GM04503 (cell line): ENCODE measurements at regions not wholly inside any gene's neighbourhood (a gene's known extent, or its start where the extent isn't known, plus 50 kb on each side); places are given as distances from the start of the nearest gene placed in this dataset.

Source experiments
- DNase-seq: peaks from one replicate; pipeline ENCODE4 v3.0.0-alpha.2; 2012; ENCODE audit warnings: low read depth

DNA sequence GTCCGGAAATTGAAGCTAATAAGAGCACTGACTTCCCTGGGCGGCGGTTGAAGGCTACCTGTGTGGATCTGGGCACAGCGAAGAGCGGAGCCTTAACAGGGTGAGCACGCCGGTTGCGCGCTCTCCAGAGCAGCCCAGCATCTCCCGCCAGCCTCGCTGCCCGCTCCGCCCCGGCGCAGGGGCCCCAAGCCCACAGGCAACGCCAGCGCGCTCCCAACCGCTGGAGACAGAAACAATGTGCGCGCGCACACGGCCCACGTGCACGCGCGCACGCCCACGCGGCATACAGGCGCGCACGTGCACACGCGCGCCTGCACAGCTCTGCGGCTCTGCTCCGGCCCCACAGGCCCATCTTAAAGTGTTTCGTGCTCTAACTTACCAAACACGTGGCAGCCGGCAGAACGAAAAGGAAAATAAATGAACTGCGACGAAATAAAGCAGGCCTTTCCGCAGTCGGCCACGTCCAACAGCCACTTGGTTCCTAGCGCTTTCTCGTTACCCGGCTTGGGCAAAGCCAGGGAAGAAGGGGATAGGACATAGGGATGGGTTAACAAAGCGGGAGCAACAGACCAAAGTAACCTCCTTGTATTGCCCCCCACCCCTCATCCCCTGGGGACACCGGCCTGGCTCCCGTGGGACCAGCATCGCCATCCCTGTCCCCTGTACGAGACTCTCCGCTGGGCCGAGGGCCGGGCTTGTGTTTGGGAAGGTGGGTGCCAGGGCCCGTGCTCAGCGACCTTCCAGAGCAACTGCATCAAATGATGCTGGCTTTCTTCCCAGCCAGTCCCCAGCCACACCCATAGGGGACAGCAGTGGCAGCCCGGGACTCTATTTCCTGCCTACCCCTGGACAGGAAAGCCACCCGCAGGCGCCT, 203.7 kb downstream of the ABHD5 start:
- DNase-seq, result no peak

DNA sequence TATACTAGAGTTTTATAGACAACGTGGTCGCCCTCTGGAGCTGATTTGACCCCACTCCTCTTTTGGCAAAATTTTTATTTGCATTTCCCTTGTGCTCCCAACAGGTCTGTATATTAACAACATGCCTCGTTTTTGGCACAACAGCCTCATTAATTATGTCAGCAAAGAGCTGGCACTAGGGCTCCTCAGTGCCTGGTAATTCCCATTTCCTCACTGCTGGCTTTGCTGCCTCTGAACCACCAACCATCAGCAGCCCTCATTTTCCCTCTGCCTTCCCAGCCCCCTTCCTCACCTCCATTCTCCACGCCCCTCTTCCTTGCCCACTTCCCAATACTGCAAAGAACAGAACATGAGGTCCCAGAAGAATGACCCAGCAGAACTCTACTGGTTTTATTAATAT, 204.8 kb downstream of the ABHD5 start:
- no peak for DNase-seq

DNA sequence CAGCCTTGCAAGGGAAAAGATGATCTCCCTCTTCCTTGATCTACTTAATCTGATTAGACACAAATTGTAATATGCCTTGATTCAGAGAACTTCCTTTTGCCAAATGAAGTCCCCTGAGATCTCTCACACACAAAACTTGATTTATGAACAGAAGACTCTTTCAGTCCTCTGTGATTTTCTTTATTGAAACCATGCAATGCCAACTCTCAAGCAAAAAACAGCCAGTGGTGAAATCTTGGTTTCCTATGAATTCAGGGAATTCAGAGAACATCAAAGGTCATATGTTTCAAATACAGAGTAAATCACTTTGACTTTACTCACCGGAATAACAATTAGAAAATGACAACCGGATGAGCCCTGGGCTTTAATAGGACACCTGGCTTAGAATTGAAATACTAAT, 211.7 kb downstream of the ABHD5 start:
- DNase-seq, result no peak

DNA sequence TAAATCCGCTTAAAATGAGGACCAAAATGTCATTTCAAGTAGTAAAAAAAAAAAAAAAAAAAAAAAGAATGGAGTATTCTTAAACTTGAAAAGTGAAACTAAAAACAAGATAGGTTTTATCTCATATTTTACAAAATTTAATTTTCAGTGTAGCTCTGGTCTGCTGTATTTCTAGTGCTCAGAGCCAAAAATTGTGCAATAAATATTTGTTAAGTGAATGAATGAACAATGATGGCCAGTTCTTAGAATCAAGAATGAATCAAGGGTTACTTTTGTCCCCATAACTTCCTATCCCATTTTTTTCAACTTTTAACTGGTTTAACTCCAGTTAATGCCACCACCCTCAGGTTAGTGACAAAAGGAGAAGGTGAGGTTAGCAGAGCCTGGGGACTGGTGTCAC, 214.4 kb downstream of the ABHD5 start:
- no peak for DNase-seq

DNA sequence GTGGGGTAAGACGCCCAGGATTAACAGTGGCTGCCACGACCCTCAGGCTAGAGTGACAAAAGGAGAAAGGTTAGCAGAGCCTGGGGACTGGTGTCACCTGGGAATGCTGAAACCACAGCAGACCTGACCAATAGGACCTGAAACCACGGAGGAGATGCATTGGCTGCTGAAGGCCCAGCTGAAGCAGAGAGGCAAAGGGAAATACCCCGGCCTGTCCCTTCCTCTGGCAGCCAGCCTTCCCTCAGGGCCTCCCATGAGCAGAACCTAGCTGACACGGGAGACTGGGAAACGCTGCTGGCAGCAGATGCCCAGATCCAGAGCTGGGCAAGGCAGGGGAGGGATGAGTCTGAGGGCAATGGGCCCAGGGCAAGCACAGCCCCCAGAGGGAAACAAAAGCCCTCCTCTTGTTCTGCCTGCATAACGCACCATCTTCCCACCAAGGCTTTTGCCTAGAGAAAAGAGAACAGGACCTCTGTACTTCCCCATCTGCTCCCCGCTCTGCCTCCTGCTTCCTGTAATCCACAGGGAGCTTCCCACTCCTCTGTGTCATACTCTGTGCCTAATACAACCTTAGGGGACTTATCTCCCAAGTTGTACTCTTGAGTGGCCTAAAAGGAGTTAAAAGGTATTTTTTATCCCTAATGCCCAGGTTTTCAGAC, 216.2 kb downstream of the ABHD5 start:
- DNase-seq, result no peak

DNA sequence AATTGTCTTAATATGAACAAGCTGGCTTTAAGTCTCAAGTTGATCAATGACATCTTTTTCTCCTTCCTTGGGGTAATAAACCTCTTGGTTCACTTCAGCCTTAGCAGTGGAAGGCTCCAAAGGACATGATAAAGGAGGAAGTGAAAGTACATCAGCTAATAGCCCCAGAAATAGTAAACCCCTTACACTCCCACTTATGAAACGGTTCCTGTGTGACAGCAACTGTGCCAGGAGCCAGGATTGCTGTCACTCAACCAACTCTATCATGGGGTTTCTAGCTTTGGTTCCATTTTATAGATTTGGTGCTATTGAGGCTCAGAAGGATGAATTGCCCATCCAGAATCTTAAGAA, 216.7 kb downstream of the ABHD5 start:
- no peak for DNase-seq

DNA sequence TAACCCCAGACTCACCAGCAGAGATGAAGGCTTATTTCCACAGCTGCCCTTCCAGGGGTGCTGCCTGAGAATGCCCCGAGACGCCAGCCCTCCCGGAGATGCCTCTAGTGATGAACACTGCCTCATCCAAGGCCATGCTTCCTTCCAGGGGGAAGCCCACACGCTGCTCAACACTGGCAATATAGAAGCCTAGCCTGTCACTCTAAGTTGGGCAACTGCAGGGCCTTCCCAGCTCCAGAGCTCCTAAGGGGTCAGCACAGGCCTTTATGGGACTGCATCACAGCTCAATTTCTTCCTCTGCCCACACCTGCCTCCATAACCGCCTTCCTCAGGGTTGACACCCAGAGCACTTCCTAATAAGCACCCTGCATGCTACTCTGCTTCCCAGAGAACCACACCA, 217.7 kb downstream of the ABHD5 start:
- no peak for DNase-seq

DNA sequence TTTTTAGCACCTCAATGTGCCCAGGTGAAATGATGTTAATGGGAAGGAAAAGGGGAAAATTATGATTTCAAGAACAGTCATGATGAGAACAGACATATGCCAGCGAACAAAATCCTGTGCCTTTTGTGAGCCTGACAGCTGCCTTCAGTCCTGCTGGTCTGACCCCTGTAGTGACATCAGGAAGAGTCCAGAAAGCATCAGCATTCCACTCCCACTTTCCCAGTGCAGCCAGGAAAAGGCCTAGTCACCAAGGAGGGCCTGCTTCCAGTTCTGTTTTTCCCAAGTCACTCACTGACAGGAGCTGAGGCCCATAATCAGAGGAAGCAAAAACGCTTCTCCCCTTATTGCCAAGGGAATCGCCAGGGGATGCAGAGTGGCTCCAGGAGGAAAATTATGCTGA, 218.4 kb downstream of the ABHD5 start:
- no peak for DNase-seq

DNA sequence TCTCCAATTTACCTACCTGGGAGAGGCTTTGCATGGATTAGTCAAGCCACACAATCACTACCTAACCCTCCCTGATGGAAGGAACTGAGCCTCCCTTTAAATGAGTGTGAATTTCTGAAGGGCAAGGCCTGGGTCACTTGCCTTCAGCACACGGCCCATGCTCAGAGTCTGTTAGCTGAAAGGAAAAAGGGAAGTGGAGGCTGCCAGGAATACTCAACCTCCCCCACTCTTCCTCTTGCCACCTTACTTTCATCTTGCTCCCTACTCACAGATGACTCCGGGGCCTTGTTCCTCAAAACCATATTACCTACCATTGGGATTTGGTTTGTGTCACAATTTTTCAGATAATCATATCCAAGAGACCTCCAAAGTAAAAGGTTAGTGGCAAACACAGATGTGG, 220.0 kb downstream of the ABHD5 start:
- no peak for DNase-seq

DNA sequence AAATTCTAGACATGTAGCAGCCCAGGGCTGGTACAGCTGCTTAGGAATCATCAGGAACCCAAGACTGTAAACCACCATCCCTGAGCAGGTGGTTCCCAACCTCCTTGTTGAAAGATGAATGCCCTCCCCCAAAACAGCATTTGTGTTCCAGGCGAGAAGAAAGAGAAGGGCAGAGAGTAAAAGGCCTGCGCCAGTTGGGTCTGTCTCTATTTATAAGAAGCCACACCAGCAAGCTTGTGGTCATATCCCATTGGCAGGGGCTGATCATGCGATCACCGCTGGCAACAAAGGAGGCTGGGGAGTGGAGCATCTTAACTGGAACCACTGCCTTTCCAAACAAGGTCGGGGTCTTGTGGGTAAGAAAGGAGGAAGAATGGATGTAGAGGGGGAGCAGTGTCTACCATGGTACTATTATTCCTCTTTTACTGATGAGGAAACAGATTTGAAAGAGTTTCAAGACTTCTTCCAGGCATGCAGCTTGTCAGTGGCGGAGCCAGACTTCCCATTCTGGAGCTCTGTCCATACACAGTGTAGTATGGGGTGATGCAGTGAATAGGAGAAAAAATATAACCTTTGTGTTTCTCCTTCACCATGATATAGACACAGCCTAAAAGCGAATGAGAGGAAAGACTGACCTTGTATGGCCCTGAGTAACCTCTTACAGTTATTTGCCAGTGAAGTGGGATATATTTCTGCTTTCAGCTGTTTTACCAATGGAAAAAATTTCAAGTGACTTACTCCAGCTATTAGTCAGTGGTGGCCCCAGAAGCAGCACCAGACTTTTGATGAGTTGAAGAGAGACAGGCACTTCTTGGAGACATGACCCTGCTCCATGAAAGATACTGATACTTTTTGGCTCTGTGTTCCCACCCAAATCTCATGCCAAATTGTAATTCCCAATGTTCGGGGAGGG, 222.6 kb downstream of the ABHD5 start:
- no peak for DNase-seq

DNA sequence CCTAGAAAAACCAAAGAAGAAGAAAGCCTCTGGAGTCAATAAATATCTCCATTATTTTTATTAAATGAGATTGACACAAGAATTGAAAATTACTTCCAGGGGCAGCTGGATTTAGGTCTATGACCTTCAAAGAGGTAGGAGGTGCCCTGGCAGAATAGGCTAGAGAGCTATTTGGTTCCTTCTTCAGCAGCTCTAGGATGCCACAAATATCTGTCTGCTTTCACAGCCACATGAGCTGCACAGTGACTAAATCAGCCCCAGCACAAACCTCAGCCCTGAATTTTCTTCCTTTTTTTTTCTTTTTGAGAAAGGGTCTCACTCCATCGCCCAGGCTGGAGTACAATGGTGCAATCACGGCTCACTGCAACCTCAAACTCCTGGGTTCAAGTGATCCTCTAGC, 223.5 kb downstream of the ABHD5 start:
- DNase-seq, result no peak

DNA sequence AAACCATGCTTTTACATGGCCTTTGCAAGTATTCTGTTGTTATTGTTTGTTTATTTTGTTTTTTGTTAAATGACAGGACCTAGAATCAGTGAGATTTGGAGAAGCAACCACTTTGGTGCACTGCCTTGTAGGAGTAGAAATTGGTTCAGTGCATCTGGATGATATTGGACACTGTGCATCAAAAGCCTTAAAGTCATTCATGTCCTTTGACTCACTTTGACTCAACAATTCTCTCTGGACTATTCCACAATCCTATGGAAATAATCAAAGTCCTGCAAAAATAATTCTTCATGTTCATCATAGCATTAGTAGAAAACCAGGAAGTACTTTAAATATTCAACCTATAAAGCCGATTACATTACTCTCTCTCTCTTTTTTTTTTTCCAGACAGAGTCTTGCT, 224.8 kb downstream of the ABHD5 start:
- DNase-seq, result no peak

DNA sequence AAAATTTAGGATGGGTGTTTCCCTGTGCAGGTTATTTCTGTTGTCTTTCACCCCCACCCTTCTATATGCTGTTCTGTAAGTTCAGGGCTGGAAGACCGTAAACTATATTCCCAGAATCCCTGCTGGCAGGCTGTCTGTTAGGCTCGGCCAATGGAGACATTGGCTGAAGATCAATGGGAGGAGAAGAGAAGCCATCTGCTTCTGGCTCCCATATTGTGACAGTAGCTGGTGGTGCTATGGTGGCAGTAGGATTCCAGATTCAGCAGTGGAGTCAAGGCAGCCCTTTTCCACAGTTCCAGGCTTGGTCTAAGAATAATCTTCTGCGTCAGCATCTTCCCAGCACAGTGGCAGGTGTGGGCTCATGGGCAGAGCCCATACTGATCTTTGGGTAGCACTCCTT, 226.6 kb downstream of the ABHD5 start:
- no peak for DNase-seq

DNA sequence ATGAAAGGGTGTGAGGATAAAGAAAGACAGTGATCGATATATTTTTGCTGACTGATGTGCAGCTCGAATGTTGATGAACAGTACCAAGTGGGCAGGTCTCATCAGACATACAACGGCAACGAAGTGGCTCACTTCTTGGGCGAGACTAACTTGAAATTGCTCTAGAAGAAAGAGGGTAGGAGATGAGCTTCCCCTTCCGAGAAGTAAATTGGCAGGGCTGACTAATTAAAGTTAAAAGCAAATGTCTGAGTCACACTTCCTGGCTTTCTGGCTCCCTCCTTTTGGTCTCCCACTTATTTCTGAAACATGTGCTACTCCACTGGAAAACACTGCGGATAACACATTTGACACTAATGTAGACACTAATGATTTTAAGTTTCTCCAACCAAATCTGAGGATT, 228.3 kb downstream of the ABHD5 start:
- no peak for DNase-seq

DNA sequence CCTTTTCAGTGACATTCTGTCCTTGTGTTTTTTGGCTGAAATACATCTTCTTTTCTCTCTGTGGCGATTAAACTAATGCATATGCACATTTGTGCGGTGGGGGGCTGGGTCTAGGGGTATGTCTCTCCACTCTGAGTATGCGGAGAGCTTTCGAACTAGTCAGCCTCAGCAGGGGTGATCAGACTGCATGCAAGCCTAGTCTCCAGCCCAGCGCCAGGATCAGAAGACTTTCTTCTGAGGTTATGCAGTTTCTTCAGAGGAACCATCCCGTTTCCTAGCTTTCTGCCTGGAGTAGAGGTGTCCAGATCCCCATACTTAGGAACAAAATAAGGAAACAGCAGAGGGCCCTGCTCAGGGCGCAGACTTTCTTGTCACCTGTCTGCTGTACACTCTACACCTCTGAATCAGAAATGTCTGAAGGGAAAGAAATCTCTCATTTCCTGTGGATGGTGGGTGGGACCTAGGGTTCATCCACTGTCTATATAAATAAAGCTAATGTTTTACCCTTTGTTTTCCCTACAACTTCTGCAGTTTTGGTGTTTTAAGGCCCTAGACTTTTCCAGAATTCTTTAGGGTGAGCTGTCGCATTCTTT, 230.4 kb downstream of the ABHD5 start:
- DNase-seq, result no peak

DNA sequence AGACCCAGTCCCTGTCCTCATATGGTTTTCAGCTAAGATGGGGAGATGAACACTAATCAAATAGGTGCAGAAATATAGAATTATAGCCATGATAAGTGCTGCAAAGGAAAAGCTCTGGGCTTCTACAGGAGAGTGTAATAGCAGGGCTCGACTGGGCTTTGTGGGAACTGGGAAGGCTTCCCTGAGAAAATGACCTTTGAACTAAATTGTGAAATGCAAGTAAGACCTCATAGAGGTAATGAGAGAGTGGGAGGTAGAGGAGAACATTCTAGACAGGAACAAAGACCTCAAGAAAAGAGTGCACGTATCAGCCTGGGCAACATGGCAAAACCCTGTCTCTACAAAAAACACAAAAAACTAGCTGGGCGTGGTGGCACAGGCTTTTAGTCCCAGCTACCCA, 231.6 kb downstream of the ABHD5 start:
- no peak for DNase-seq

DNA sequence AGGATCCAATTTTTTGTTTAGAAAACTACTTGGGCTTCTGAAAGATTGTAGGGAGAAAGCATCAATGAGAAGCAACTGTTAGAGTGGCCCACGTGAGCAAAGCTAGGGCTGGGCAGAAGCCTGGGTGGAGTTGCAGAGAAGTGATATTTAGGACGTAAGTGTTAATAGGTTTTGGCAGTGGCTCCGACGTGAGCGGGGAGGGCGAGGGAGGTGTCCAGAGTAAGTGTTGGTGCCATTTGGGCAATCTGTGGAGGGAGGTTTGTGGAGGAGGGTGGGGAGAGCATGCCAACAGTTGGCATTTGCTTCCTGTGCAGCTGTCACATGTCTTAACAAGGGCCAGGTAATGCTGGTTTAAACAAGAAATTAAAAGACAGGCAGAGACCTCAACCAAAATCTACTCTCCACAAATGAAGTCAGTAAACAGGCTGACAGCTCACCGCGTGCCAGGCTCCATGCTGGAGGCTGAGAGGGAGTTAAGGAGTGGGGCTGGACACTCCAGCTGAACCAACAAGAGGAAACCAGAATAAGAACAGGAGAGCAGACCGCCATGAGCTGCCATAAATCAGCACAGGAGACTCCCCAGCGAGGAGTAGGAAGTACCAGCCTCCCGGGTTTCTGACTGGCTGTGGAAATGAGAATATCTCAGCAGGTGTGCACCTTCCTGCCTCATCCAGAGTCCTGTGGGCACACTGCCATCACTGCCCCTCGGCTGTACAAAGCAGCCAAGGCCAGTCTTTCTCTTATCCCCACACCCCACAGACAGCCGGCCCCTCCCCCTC, 232.6 kb downstream of the ABHD5 start:
- DNase-seq, result no peak

DNA sequence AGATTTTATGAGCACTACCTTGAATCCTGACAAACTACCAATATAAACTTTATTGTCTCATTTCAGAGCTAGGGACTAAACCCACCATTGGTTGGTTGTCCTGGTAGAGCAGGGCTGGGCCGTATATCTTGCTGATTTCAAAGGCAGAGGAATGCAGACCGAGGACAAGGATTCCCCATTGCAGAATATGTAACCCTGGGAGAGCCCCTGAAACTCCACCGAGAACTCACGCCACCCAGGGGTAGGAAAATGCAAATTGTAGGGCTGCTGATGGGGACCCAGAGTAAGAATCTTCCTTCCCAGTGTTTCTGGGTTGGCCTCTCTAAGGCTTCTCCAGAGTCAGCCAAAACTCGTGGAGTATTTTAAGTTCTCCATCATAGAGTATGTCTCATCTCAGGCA, 235.3 kb downstream of the ABHD5 start:
- DNase-seq, result no peak

DNA sequence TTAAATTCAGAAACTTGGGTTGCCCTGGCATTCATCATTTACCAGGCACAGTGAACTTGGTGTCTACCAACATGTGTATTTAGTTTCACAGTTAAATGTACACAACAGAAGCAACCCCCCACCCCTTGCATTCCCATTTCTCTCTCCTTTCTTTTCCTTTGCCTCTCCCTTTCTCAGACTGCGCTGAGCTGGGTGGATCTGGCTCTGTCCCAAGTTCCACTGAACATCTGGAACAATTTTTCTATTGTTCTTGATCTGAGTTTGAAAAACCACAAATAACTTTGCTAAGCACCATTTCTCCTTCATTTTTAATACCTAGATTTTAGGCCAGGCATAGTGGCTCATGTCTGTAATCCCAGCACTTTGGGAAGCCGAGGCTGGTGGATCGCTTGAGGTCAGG, 242.2 kb downstream of the ABHD5 start:
- DNase-seq, result no peak

DNA sequence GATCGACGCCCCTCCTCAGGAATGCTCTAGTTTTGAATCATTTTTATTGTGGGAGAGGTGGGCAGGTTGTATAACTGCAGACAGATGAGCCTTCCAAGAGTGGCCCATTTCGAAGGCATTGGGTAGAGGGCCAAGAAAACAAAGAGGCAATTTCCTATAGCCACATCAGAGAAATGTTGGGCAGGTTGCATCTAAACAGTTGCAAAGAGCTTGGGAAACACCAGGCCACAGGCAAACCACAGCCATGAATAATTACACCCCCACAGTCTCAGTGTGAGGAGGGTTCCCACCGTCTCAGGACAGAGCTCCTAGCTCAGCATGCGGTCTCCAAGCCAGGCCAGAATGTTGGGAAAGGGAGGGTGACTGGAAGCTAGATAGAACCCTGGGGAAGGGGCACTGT, 257.3 kb downstream of the ABHD5 start:
- no peak for DNase-seq

DNA sequence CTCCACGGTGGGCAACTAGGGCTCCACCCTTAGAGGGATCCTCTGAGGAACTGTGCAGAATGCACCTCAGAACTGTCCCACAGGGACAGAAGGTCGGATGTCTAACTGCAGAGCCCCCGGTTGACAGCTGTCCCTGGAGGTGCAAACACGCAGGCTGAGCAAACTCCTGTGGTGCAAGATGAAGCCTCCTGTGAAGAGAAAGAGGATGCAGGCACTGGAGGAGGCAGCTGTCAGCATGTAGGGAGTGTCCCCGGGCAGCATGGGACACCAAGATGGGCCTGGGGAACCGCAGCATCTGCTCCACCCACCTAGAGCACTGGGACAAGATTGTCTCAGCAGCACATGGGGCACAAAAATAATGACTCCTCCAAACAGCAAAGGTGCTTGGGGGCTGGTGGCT, 258.9 kb downstream of the ABHD5 start:
- DNase-seq, result no peak

DNA sequence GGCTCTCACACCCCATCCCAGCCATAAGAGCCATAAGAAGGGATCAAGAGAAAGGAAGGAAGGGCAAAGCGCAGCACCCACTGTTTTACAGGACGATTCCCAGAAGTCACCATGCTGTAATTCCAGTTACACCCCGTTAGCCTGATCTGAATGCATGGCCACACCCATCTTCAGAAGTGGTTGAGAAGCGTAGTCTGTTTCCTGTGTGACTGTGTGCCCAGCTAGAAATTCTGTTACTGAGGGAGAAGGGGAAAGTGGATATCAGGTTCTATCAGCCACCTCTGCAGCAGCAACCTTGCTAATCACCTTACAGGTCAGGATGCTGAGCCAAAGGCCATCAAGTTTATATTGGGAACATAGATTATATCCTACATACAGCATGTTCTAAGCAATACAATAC, 260.0 kb downstream of the ABHD5 start:
- DNase-seq, result no peak
